ENCODE measurements at regions not wholly inside any gene's neighbourhood (a gene's known extent, or its start where the extent isn't known, plus 50 kb on each side); places are given as distances from the start of the nearest gene placed in this dataset.

GRCh38 chr7:138169441-138169851 lies 93.2 kb downstream of the AKR1D1 start:
- Histone ChIP-seq H3K36me3 (ENCODE audit: low read depth) (no peaks in the 10 kb centered on the region), H3K4me3 (ENCODE audit: severe bottlenecking) (no peak overlapping the region), H3K27ac (ENCODE audit: poor library complexity, severe bottlenecking) (no peak overlapping the region), H3K27me3 (ENCODE audit: insufficient read depth, poor library complexity, severe bottlenecking) (no peaks in the 10 kb centered on the region), H3K9me3 (ENCODE audit: severe bottlenecking) (peaks cover 3% of the 10 kb centered on the region), H3K4me1 (ENCODE audit: insufficient read depth, poor library complexity, severe bottlenecking) (no peaks in the 10 kb centered on the region)
- DNase-seq (ENCODE audit: low spot score) (no peak), ATAC-seq (ENCODE audit: low read depth) (no peak)
- TF ChIP-seq, protein P1, sequence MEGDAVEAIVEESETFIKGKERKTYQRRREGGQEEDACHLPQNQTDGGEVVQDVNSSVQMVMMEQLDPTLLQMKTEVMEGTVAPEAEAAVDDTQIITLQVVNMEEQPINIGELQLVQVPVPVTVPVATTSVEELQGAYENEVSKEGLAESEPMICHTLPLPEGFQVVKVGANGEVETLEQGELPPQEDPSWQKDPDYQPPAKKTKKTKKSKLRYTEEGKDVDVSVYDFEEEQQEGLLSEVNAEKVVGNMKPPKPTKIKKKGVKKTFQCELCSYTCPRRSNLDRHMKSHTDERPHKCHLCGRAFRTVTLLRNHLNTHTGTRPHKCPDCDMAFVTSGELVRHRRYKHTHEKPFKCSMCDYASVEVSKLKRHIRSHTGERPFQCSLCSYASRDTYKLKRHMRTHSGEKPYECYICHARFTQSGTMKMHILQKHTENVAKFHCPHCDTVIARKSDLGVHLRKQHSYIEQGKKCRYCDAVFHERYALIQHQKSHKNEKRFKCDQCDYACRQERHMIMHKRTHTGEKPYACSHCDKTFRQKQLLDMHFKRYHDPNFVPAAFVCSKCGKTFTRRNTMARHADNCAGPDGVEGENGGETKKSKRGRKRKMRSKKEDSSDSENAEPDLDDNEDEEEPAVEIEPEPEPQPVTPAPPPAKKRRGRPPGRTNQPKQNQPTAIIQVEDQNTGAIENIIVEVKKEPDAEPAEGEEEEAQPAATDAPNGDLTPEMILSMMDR (IDR thresholded peaks at IDR 0.05; ENCODE audit: poor library complexity, severe bottlenecking) = no peak

DNA sequence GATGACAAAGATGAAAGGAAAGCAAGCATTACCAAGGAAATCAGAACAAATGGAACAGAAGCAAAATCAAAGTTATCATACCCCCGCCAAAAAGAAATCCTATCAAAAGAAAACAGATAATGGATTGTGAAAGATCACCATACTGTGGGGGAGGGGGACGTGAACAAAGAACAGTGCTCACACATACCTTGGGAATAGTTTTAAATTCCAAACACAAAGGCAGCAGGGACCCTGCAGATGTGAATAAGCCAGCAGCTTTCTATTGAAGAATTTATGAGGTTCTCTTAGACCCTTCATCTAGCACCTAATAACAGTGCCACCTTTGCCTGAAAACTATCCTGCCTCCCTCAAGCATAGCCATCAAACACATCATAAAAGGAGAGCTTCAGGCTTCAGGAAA lies 94.0 kb downstream of the AKR1D1 start:
- no peak overlapping the region for H3K27ac ChIP-seq (ENCODE audit: poor library complexity, severe bottlenecking)
- no peak overlapping the region for H3K4me3 ChIP-seq (ENCODE audit: severe bottlenecking)
- no peaks in the 10 kb centered on the region for H3K36me3 ChIP-seq (ENCODE audit: low read depth)
- DNase-seq (ENCODE audit: low spot score) (no peak), ATAC-seq (ENCODE audit: low read depth) (no peak)
- no peaks in the 10 kb centered on the region for H3K4me1 ChIP-seq (ENCODE audit: insufficient read depth, poor library complexity, severe bottlenecking)
- TF ChIP-seq, protein P1 (IDR thresholded peaks at IDR 0.05; ENCODE audit: poor library complexity, severe bottlenecking) = no peak
- no peaks in the 10 kb centered on the region for H3K9me3 ChIP-seq (ENCODE audit: severe bottlenecking)
- H3K27me3 ChIP-seq (ENCODE audit: insufficient read depth, poor library complexity, severe bottlenecking) = no peaks in the 10 kb centered on the region

- H3K4me3 ChIP-seq (ENCODE audit: severe bottlenecking) = no peak overlapping the region
- H3K36me3 ChIP-seq (ENCODE audit: low read depth) = no peaks in the 10 kb centered on the region
- ATAC-seq (ENCODE audit: low read depth) = no peak
- TF ChIP-seq, protein P1 (IDR thresholded peaks at IDR 0.05; ENCODE audit: poor library complexity, severe bottlenecking) = no peak
- H3K27me3 ChIP-seq (ENCODE audit: insufficient read depth, poor library complexity, severe bottlenecking) = no peaks in the 10 kb centered on the region
- H3K4me1 ChIP-seq (ENCODE audit: insufficient read depth, poor library complexity, severe bottlenecking) = no peaks in the 10 kb centered on the region
- H3K27ac ChIP-seq (ENCODE audit: poor library complexity, severe bottlenecking) = no peak overlapping the region
- no peak for DNase-seq (ENCODE audit: low spot score)
- H3K9me3 ChIP-seq (ENCODE audit: severe bottlenecking) = no peaks in the 10 kb centered on the region
These were observed 94.9 kb downstream of the AKR1D1 start for GRCh38 chr7:138170959-138171703.

GRCh38 chr7:138173548-138173947 lies 97.3 kb downstream of the AKR1D1 start:
- Histone ChIP-seq H3K27ac (ENCODE audit: poor library complexity, severe bottlenecking) (no peak overlapping the region), H3K9me3 (ENCODE audit: severe bottlenecking) (peaks cover 3% of the 10 kb centered on the region), H3K27me3 (ENCODE audit: insufficient read depth, poor library complexity, severe bottlenecking) (no peaks in the 10 kb centered on the region), H3K36me3 (ENCODE audit: low read depth) (no peaks in the 10 kb centered on the region), H3K4me1 (ENCODE audit: insufficient read depth, poor library complexity, severe bottlenecking) (no peaks in the 10 kb centered on the region), H3K4me3 (ENCODE audit: severe bottlenecking) (no peak overlapping the region)
- TF ChIP-seq, protein P1 (IDR thresholded peaks at IDR 0.05; ENCODE audit: poor library complexity, severe bottlenecking) = no peak
- ATAC-seq (ENCODE audit: low read depth) (no peak), DNase-seq (ENCODE audit: low spot score) (no peak)

- TF ChIP-seq, protein P1 (IDR thresholded peaks at IDR 0.05; ENCODE audit: poor library complexity, severe bottlenecking) = no peak
- Histone ChIP-seq H3K4me1 (ENCODE audit: insufficient read depth, poor library complexity, severe bottlenecking) (no peaks in the 10 kb centered on the region), H3K36me3 (ENCODE audit: low read depth) (no peaks in the 10 kb centered on the region), H3K4me3 (ENCODE audit: severe bottlenecking) (no peak overlapping the region), H3K27ac (ENCODE audit: poor library complexity, severe bottlenecking) (no peak overlapping the region), H3K9me3 (ENCODE audit: severe bottlenecking) (peaks cover 3% of the 10 kb centered on the region), H3K27me3 (ENCODE audit: insufficient read depth, poor library complexity, severe bottlenecking) (no peaks in the 10 kb centered on the region)
- ATAC-seq (ENCODE audit: low read depth) = no peak
- no peak for DNase-seq (ENCODE audit: low spot score)
These were observed 99.8 kb downstream of the AKR1D1 start for GRCh38 chr7:138176060-138176459.
